NCI-H345 (cell line): ENCODE measurements at regions not wholly inside any gene's neighbourhood (a gene's known extent, or its start where the extent isn't known, plus 50 kb on each side); places are given as distances from the start of the nearest gene placed in this dataset.

Experiments
- DNase-seq: peaks from one replicate; lab custom pipeline; 2025; lab: John Stamatoyannopoulos, UW

- DNase-seq = no peak
These were observed 1162.6 kb upstream of the TENM4 start for GRCh38 chr11:80603472-80603871.

- no peak for DNase-seq
These were observed 1158.1 kb upstream of the TENM4 start for GRCh38 chr11:80598905-80599304.

GRCh38 chr11:80596291-80596810 is 1155.5 kb upstream of the TENM4 start:
- DNase-seq = no peak

GRCh38 chr11:80595011-80595410 is 1154.2 kb upstream of the TENM4 start:
- no peak for DNase-seq

- DNase-seq = peak; percentile 21
These were observed 1153.0 kb upstream of the TENM4 start for GRCh38 chr11:80593648-80594374.

GRCh38 chr11:80592546-80592945 is 1151.7 kb upstream of the TENM4 start:
- no peak for DNase-seq

GRCh38 chr11:80587906-80588305 is 1147.1 kb upstream of the TENM4 start:
- DNase-seq = no peak

- no peak for DNase-seq
These were observed 1145.6 kb upstream of the TENM4 start for GRCh38 chr11:80586464-80586863.

GRCh38 chr11:80584661-80585060 is 1143.8 kb upstream of the TENM4 start:
- DNase-seq = no peak

- DNase-seq = no peak
These were observed 1129.0 kb upstream of the TENM4 start for GRCh38 chr11:80569832-80570231.

- no peak for DNase-seq
These were observed 1124.4 kb upstream of the TENM4 start for GRCh38 chr11:80565231-80565630.

- no peak for DNase-seq
These were observed 1121.8 kb upstream of the TENM4 start for GRCh38 chr11:80562523-80563125.

GRCh38 chr11:80559942-80560341 is 1119.1 kb upstream of the TENM4 start:
- no peak for DNase-seq

- DNase-seq = no peak
These were observed 1112.7 kb upstream of the TENM4 start for GRCh38 chr11:80553565-80553964.

- DNase-seq = no peak
These were observed 1101.9 kb upstream of the TENM4 start for GRCh38 chr11:80542704-80543103.

- no peak for DNase-seq
These were observed 1097.2 kb upstream of the TENM4 start for GRCh38 chr11:80538040-80538439.

- no peak for DNase-seq
These were observed 1092.6 kb upstream of the TENM4 start for GRCh38 chr11:80533463-80533862.

- no peak for DNase-seq
These were observed 1091.9 kb upstream of the TENM4 start for GRCh38 chr11:80532633-80533232.

- no peak for DNase-seq
These were observed 1088.9 kb upstream of the TENM4 start for GRCh38 chr11:80529726-80530125.

GRCh38 chr11:80525663-80526405 is 1085.0 kb upstream of the TENM4 start:
- no peak for DNase-seq

GRCh38 chr11:80524349-80524748 is 1083.5 kb upstream of the TENM4 start:
- DNase-seq = no peak

GRCh38 chr11:80523057-80523456 is 1082.2 kb upstream of the TENM4 start:
- no peak for DNase-seq

GRCh38 chr11:80521592-80521991 is 1080.8 kb upstream of the TENM4 start:
- DNase-seq = no peak
